Inferior parietal cortex (tissue), 1 donor: ENCODE measurements at regions not wholly inside any gene's neighbourhood (a gene's known extent, or its start where the extent isn't known, plus 50 kb on each side); places are given as distances from the start of the nearest gene placed in this dataset.
"Not testable (repeated sequence)": the region's sequence is repeated elsewhere in the genome, so short reads cannot be mapped to it uniquely, and the experiment has no call there.

Experiments used
- DNase-seq: peaks from one replicate; pipeline ENCODE4 v3.0.0-alpha.2; 2016; ENCODE audit errors: extremely low spot score

GRCh38 chr9:29514336-29514735 lies 1941.1 kb upstream of the C9orf72 start:
- peak; percentile 60 for DNase-seq

GRCh38 chr9:29514862-29515261 lies 1941.6 kb upstream of the C9orf72 start:
- no peak for DNase-seq

GRCh38 chr9:29548436-29548835 lies 1975.2 kb upstream of the C9orf72 start:
- no peak for DNase-seq

GRCh38 chr9:29555502-29555901 lies 1982.2 kb upstream of the C9orf72 start:
- DNase-seq: no peak

- no peak for DNase-seq
Measured at GRCh38 chr9:29556317-29556716, 1983.0 kb upstream of the C9orf72 start.

GRCh38 chr9:29556746-29557145 lies 1983.5 kb upstream of the C9orf72 start:
- DNase-seq: no peak

GRCh38 chr9:29564564-29564963 lies 1991.3 kb upstream of the C9orf72 start:
- DNase-seq: no peak

- no peak for DNase-seq
Measured at GRCh38 chr9:29575219-29575618, 2001.9 kb upstream of the C9orf72 start.

- DNase-seq: no peak
Measured at GRCh38 chr9:29588361-29588760, 2015.1 kb upstream of the C9orf72 start.

- no peak for DNase-seq
Measured at GRCh38 chr9:29609282-29609681, 2036.0 kb upstream of the C9orf72 start.

GRCh38 chr9:29613773-29614172 lies 2040.5 kb upstream of the C9orf72 start:
- DNase-seq: no peak

- no peak for DNase-seq
Measured at GRCh38 chr9:29616844-29617243, 2043.6 kb upstream of the C9orf72 start.

- DNase-seq: no peak
Measured at GRCh38 chr9:29625292-29625731, 2052.0 kb upstream of the C9orf72 start.

- no peak for DNase-seq
Measured at GRCh38 chr9:29625931-29626330, 2052.7 kb upstream of the C9orf72 start.

- DNase-seq: not testable (repeated sequence)
Measured at GRCh38 chr9:29628856-29629255, 2055.6 kb upstream of the C9orf72 start.

GRCh38 chr9:29637471-29638237 lies 2064.4 kb upstream of the C9orf72 start:
- no peak for DNase-seq

GRCh38 chr9:29640507-29640906 lies 2067.2 kb upstream of the C9orf72 start:
- no peak for DNase-seq

- no peak for DNase-seq
Measured at GRCh38 chr9:29644514-29644913, 2071.2 kb upstream of the C9orf72 start.

GRCh38 chr9:29647451-29647850 lies 2074.2 kb upstream of the C9orf72 start:
- DNase-seq: no peak

GRCh38 chr9:29648132-29648531 lies 2074.9 kb upstream of the C9orf72 start:
- DNase-seq: no peak

GRCh38 chr9:29648601-29649000 lies 2075.3 kb upstream of the C9orf72 start:
- no peak for DNase-seq

- no peak for DNase-seq
Measured at GRCh38 chr9:29656641-29657406, 2083.5 kb upstream of the C9orf72 start.

GRCh38 chr9:29657821-29658220 lies 2084.5 kb upstream of the C9orf72 start:
- no peak for DNase-seq
